ENCODE measurements at regions not wholly inside any gene's neighbourhood (a gene's known extent, or its start where the extent isn't known, plus 50 kb on each side); places are given as distances from the start of the nearest gene placed in this dataset.

- TF ChIP-seq POLR2A (IDR thresholded peaks at IDR 0.05; ENCODE audit: low read depth) (no peak), POLR2AphosphoS5 (IDR thresholded peaks at IDR 0.05) (no peak), EP300 (IDR thresholded peaks at IDR 0.05) (no peak), CTCF (IDR thresholded peaks at IDR 0.05) (no peak)
- H3K27me3 ChIP-seq = no peaks in the 10 kb centered on the region
- intact Hi-C loops (cut with DNase I) = no loop called here
- no peak overlapping the region for H3K4me3 ChIP-seq
- H3K4me1 ChIP-seq = no peaks in the 10 kb centered on the region
- H3K9me3 ChIP-seq = peaks cover 0 to 19% (median 8%) of the 10 kb centered on the region in 4 donors
- no peaks in the 10 kb centered on the region for H3K36me3 ChIP-seq
- WGBS = 92% methylated on average over 2 of the region's 3 CpGs
- no peak for DNase-seq (ENCODE audit: extremely low spot score)
- no peak overlapping the region for H3K27ac ChIP-seq (replicated peaks in 1 of 4)
These were observed 950.8 kb downstream of the HACE1 start for GRCh38 chr6:103908898-103909297.

- intact Hi-C loops (cut with DNase I) = no loop called here
- Histone ChIP-seq H3K4me3 (no peak overlapping the region), H3K9me3 (no peaks in the 10 kb centered on the region), H3K4me1 (peaks cover 0 to 14% (median 12%) of the 10 kb centered on the region in 4 donors), H3K27me3 (no peaks in the 10 kb centered on the region), H3K36me3 (no peaks in the 10 kb centered on the region), H3K27ac (replicated peaks in 1 of 4) (no peak overlapping the region)
- TF ChIP-seq CTCF (IDR thresholded peaks at IDR 0.05) (no peak), POLR2AphosphoS5 (IDR thresholded peaks at IDR 0.05) (no peak), POLR2A (IDR thresholded peaks at IDR 0.05; ENCODE audit: low read depth) (no peak), EP300 (IDR thresholded peaks at IDR 0.05) (no peak)
- WGBS = 93% methylated on average over 2 of the region's 2 CpGs
- DNase-seq (ENCODE audit: extremely low spot score) = no peak
These were observed 964.6 kb downstream of the HACE1 start for GRCh38 chr6:103895136-103895535.

GRCh38 chr6:103893141-103893581 is 966.6 kb downstream of the HACE1 start:
- H3K9me3 ChIP-seq = no peaks in the 10 kb centered on the region
- TF ChIP-seq POLR2A (IDR thresholded peaks at IDR 0.05; ENCODE audit: low read depth) (no peak), POLR2AphosphoS5 (IDR thresholded peaks at IDR 0.05) (no peak), EP300 (IDR thresholded peaks at IDR 0.05) (no peak), CTCF (IDR thresholded peaks at IDR 0.05) (no peak)
- 33% methylated on average over 2 of the region's 2 CpGs for whole genome bisulfite sequencing
- no peak overlapping the region for H3K27ac ChIP-seq (replicated peaks in 1 of 4)
- DNase-seq (ENCODE audit: extremely low spot score) = no peak
- no peak overlapping the region for H3K4me3 ChIP-seq
- no peaks in the 10 kb centered on the region for H3K36me3 ChIP-seq
- peaks cover 0 to 14% (median 12%) of the 10 kb centered on the region in 4 donors for H3K4me1 ChIP-seq
- H3K27me3 ChIP-seq = no peaks in the 10 kb centered on the region
- intact Hi-C loops (cut with DNase I) = no loop called here

GRCh38 chr6:103886951-103887350 is 972.8 kb downstream of the HACE1 start:
- TF ChIP-seq CTCF (IDR thresholded peaks at IDR 0.05) = no peak
- no peak for TF ChIP-seq EP300 (IDR thresholded peaks at IDR 0.05)
- no peak for TF ChIP-seq POLR2A (IDR thresholded peaks at IDR 0.05; ENCODE audit: low read depth)
- TF ChIP-seq POLR2AphosphoS5 (IDR thresholded peaks at IDR 0.05) = no peak
- Histone ChIP-seq H3K27me3 (no peaks in the 10 kb centered on the region), H3K9me3 (no peaks in the 10 kb centered on the region), H3K4me1 (no peaks in the 10 kb centered on the region), H3K36me3 (no peaks in the 10 kb centered on the region), H3K27ac (replicated peaks in 1 of 4) (no peak overlapping the region), H3K4me3 (no peak overlapping the region)
- WGBS = 89% methylated on average over 1 of the region's 1 CpG
- DNase-seq (ENCODE audit: extremely low spot score) = no peak
- intact Hi-C loops (cut with DNase I) = no loop called here

- H3K36me3 ChIP-seq = no peaks in the 10 kb centered on the region
- no peaks in the 10 kb centered on the region for H3K27me3 ChIP-seq
- H3K4me1 ChIP-seq = no peaks in the 10 kb centered on the region
- 71% methylated on average over 1 of the region's 1 CpG for WGBS
- H3K9me3 ChIP-seq = no peaks in the 10 kb centered on the region
- no peak overlapping the region for H3K27ac ChIP-seq (replicated peaks in 1 of 4)
- TF ChIP-seq POLR2A (IDR thresholded peaks at IDR 0.05; ENCODE audit: low read depth) = no peak
- no peak for TF ChIP-seq POLR2AphosphoS5 (IDR thresholded peaks at IDR 0.05)
- no peak for TF ChIP-seq CTCF (IDR thresholded peaks at IDR 0.05)
- no peak for TF ChIP-seq EP300 (IDR thresholded peaks at IDR 0.05)
- no peak overlapping the region for H3K4me3 ChIP-seq
- DNase-seq (ENCODE audit: extremely low spot score) = no peak
- intact Hi-C loops (cut with DNase I) = no loop called here
These were observed 974.3 kb downstream of the HACE1 start for GRCh38 chr6:103885446-103885845.

All from esophagus muscularis mucosa (tissue), 4 donors.